Kidney (tissue), 13 donors: ENCODE measurements at regions not wholly inside any gene's neighbourhood (a gene's known extent, or its start where the extent isn't known, plus 50 kb on each side); places are given as distances from the start of the nearest gene placed in this dataset.
A peak's percentile ranks its signal among the peaks of the same experiment; 100 is the strongest.

Source experiments
- DNase-seq, 5 donors: peaks; one replicate each; pipeline ENCODE4 v3.0.0-alpha.2; 2013 to 2020
- FAIRE-seq: peaks from 2 replicates; lab custom pipeline; 2012; peaks lifted over from hg19 to GRCh38; lab: Jason Lieb, UNC
- H3K27ac ChIP-seq, 2 donors: one replicate each; pipeline ENCODE4 v1.7.0; 2013; ENCODE audit warnings: low read depth in 2 of 2, low read length in 2 of 2, inconsistent platforms in 1 of 2
- H3K27me3 ChIP-seq: one replicate; pipeline ENCODE4 v1.7.1; 2013; ENCODE audit warnings: low read length, inconsistent platforms; ENCODE audit not compliant: control insufficient read depth, insufficient read depth
- H3K36me3 ChIP-seq, 3 donors: one replicate each; pipeline versions ENCODE4 v1.7.0 to v1.7.1; 2013; ENCODE audit warnings: low read length in 3 of 3, control low read depth in 1 of 3, inconsistent platforms in 1 of 3; ENCODE audit not compliant: insufficient read depth in 3 of 3, control insufficient read depth in 2 of 3
- H3K4me1 ChIP-seq, 3 donors: one replicate each; pipeline versions ENCODE4 v1.7.0 to v1.7.1; 2013; ENCODE audit warnings: low read length in 3 of 3, inconsistent platforms in 1 of 3, low read depth in 1 of 3; ENCODE audit not compliant: control insufficient read depth in 2 of 3, insufficient read depth in 2 of 3
- H3K4me3 ChIP-seq, 3 donors: one replicate each; pipeline versions ENCODE4 v1.7.0 to v1.8.1; 2013; ENCODE audit warnings: low read length in 3 of 3, control low read depth in 1 of 3, inconsistent platforms in 1 of 3
- H3K9ac ChIP-seq, 3 donors: one replicate each; pipeline versions ENCODE4 v1.7.0 to v1.7.1; 2013; ENCODE audit warnings: low read length in 3 of 3, control low read depth in 1 of 3, inconsistent platforms in 1 of 3
- H3K9me3 ChIP-seq, 3 donors: one replicate each; pipeline versions ENCODE4 v1.7.0 to v1.7.1; 2013; ENCODE audit warnings: low read length in 3 of 3, control low read depth in 1 of 3, inconsistent platforms in 1 of 3; ENCODE audit not compliant: control insufficient read depth in 2 of 3, insufficient read depth in 1 of 3
- CTCF ChIP-seq: IDR thresholded peaks from 3 replicates; pipeline ENCODE4 v1.5.1; 2012; ENCODE audit warnings: mild to moderate bottlenecking, moderate library complexity, borderline replicate concordance; ENCODE audit not compliant: insufficient read depth; ENCODE audit errors: extremely low read depth
- intact Hi-C: fragments of 100-400 bp; cut with DNase I; formaldehyde crosslinking; loops from one replicate; pipeline ENCODE4 v1.11.1; 2022
- donor health status: control.
- donor health status: control.
- donor health status: control.
- donor health status: control.
- donor health status: control.
- donor health status: DM: yes; HTN: yes; CAD: no.
- donor health status: Normal renal cell carcinoma (clear cell type).

- DNase-seq (peak in 1 of 5 donors; percentile 12), FAIRE-seq (no peak)
- TF ChIP-seq CTCF = no peak
- Histone ChIP-seq H3K4me3 (no peak overlapping the region), H3K27me3 (no peaks in the 10 kb centered on the region), H3K9ac (no peak overlapping the region), H3K4me1 (no peaks in the 10 kb centered on the region), H3K9me3 (no peaks in the 10 kb centered on the region), H3K27ac (no peak overlapping the region), H3K36me3 (no peaks in the 10 kb centered on the region)
- intact Hi-C loops = no loop called here
Measured at GRCh38 chr6:10101551-10102252, 313.2 kb downstream of the TFAP2A start.

GRCh38 chr6:10099529-10100140, 315.2 kb downstream of the TFAP2A start:
- H3K27ac ChIP-seq = peak overlapping the region in 1 of 2 donors; percentile 43
- no peaks in the 10 kb centered on the region for H3K4me1 ChIP-seq
- TF ChIP-seq CTCF = no peak
- FAIRE-seq = no peak
- H3K36me3 ChIP-seq = no peaks in the 10 kb centered on the region
- no peaks in the 10 kb centered on the region for H3K9me3 ChIP-seq
- peak in 3 of 5 donors; percentile 15 to 69 (median 50) for DNase-seq
- intact Hi-C loops = no loop called here
- H3K27me3 ChIP-seq = no peaks in the 10 kb centered on the region
- H3K9ac ChIP-seq = no peak overlapping the region
- H3K4me3 ChIP-seq = peak overlapping the region in 2 of 3 donors; percentile 42 to 60

GRCh38 chr6:10098756-10099528, 315.9 kb downstream of the TFAP2A start:
- FAIRE-seq (no peak), DNase-seq (peak; percentile 65 to 77 (median 76))
- H3K36me3 ChIP-seq = no peaks in the 10 kb centered on the region
- no peak for TF ChIP-seq CTCF
- H3K9me3 ChIP-seq = no peaks in the 10 kb centered on the region
- peak overlapping the region in 2 of 3 donors; percentile 15 to 63 for H3K9ac ChIP-seq
- H3K27ac ChIP-seq = peak overlapping the region in 1 of 2 donors; percentile 43
- H3K4me1 ChIP-seq = no peaks in the 10 kb centered on the region
- peak overlapping the region; percentile 33 to 60 (median 42) for H3K4me3 ChIP-seq
- intact Hi-C loops = no loop called here
- no peaks in the 10 kb centered on the region for H3K27me3 ChIP-seq
